BE2C (cell line): ENCODE measurements at regions not wholly inside any gene's neighbourhood (a gene's known extent, or its start where the extent isn't known, plus 50 kb on each side); places are given as distances from the start of the nearest gene placed in this dataset.
A peak's percentile ranks its signal among the peaks of the same experiment; 100 is the strongest.

Experiments used
- DNase-seq: peaks from one replicate; pipeline ENCODE4 v3.0.0-alpha.2; 2020
- H3K27me3 ChIP-seq: fragments of 250-450 bp; sonication (Bioruptor Pico); 2 replicates; pipeline ENCODE4 v1.5.1; 2020; ENCODE audit warnings: mild to moderate bottlenecking
- H3K36me3 ChIP-seq: fragments of 250-450 bp; sonication (Bioruptor Pico); 2 replicates; pipeline ENCODE4 v1.5.1; 2020; ENCODE audit warnings: mild to moderate bottlenecking
- H3K4me1 ChIP-seq: fragments of 250-450 bp; sonication (Bioruptor Pico); 2 replicates; pipeline ENCODE4 v1.5.1; 2020
- H3K4me3 ChIP-seq: 2 replicates; pipeline ENCODE4 v1.5.1; 2011; ENCODE audit warnings: low read depth, low read length
- H3K9me3 ChIP-seq: fragments of 250-450 bp; sonication (Bioruptor Pico); 2 replicates; pipeline ENCODE4 v1.5.1; 2020
- CTCF ChIP-seq: IDR thresholded peaks from 2 replicates; pipeline ENCODE4 v1.5.1; 2012; ENCODE audit warnings: mild to moderate bottlenecking, low read depth, low read length

DNA sequence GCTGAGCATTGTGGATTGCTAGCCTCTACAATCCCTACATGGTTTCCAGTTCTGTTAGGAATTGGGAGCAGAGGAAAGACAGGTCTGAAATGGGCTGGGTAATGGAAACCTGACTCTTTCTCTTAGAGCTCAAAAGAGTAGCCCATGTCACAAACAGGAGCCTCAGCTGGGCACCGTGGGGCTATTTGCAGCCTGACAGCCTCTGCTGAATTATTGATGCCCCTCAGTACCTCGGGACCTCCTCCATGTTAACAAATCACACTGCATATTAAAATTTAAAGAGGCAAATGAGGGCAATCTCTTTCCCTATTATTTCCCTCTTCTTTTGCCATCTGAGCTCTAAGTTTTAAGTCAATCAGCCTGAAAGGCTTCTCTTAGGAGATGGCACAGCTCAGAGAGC is 157.1 kb downstream of the TSEN15 start:
- Histone ChIP-seq H3K9me3 (no peaks in the 10 kb centered on the region), H3K4me3 (no peak overlapping the region), H3K4me1 (peaks cover 13% of the 10 kb centered on the region), H3K36me3 (no peaks in the 10 kb centered on the region), H3K27me3 (no peaks in the 10 kb centered on the region)
- no peak for TF ChIP-seq CTCF
- DNase-seq: no peak

- H3K4me1 ChIP-seq: peaks cover 17% of the 10 kb centered on the region
- H3K9me3 ChIP-seq: no peaks in the 10 kb centered on the region
- DNase-seq: no peak
- no peak overlapping the region for H3K4me3 ChIP-seq
- H3K36me3 ChIP-seq: no peaks in the 10 kb centered on the region
- TF ChIP-seq CTCF: no peak
- no peaks in the 10 kb centered on the region for H3K27me3 ChIP-seq
Observed at GRCh38 chr1:184210031-184210430, 158.5 kb downstream of the TSEN15 start.

- Histone ChIP-seq H3K27me3 (no peaks in the 10 kb centered on the region), H3K4me1 (peaks cover 22% of the 10 kb centered on the region), H3K4me3 (no peak overlapping the region), H3K36me3 (no peaks in the 10 kb centered on the region), H3K9me3 (no peaks in the 10 kb centered on the region)
- DNase-seq: peak; percentile 49
- peak; percentile 41 for TF ChIP-seq CTCF
Observed at GRCh38 chr1:184210862-184211261, 159.3 kb downstream of the TSEN15 start.

DNA sequence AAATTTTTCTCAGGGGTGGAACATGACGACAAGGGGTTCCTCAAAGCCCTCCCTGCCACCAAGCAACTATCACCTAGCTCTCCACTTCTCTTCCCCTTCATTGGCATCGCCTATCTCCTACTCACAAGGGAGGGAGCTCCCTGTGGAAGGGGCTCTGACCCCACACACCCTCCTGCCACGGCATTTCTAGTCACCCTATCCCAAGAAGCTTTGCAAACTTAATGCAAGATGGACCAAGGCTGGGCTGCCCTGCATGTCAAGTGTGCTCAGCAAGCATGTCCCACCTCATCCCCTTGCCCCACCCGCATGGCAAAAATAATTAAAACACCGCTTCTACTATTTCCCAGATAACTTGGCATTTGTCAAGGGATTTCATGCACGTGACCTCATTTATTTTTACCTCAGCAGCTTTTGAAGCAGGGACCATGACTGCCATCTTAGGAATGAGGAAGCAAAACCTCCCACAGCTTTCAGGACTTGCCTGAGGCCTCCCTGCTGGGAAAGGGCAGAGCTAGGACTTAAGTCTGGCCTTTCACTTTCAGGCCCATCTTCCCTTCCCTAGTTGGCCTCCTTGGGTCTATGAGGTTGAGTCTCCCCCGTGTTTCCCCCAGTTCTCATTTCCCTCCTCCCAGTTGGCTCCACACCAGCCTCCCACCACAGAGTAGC is 161.3 kb downstream of the TSEN15 start:
- no peak for TF ChIP-seq CTCF
- no peak overlapping the region for H3K4me3 ChIP-seq
- DNase-seq: no peak

GRCh38 chr1:184214128-184214527 is 162.6 kb downstream of the TSEN15 start:
- Histone ChIP-seq H3K36me3 (no peaks in the 10 kb centered on the region), H3K4me1 (peaks cover 28% of the 10 kb centered on the region), H3K27me3 (no peaks in the 10 kb centered on the region), H3K4me3 (no peak overlapping the region), H3K9me3 (no peaks in the 10 kb centered on the region)
- no peak for DNase-seq
- TF ChIP-seq CTCF: no peak

More for the DNA sequence above, 161.3 kb downstream of the TSEN15 start:
- Histone ChIP-seq H3K36me3 (no peaks in the 10 kb centered on the region), H3K27me3 (no peaks in the 10 kb centered on the region), H3K4me1 (peaks cover 24% of the 10 kb centered on the region), H3K9me3 (no peaks in the 10 kb centered on the region)

GRCh38 chr1:184215274-184215925 is 163.9 kb downstream of the TSEN15 start:
- H3K9me3 ChIP-seq: no peaks in the 10 kb centered on the region
- H3K36me3 ChIP-seq: no peaks in the 10 kb centered on the region
- no peaks in the 10 kb centered on the region for H3K27me3 ChIP-seq
- no peak for TF ChIP-seq CTCF
- H3K4me1 ChIP-seq: peaks cover 32% of the 10 kb centered on the region
- peak; percentile 51 for DNase-seq
- H3K4me3 ChIP-seq: no peak overlapping the region
